Fibroblast of lung (primary cell): ENCODE measurements at regions not wholly inside any gene's neighbourhood (a gene's known extent, or its start where the extent isn't known, plus 50 kb on each side); places are given as distances from the start of the nearest gene placed in this dataset.
"Not testable (repeated sequence)": the region's sequence is repeated elsewhere in the genome, so short reads cannot be mapped to it uniquely, and the experiment has no call there.

Source experiments
- DNase-seq, 2 donors: peaks; one replicate each; pipeline versions ENCODE4 v3.0.0 to v3.0.0-alpha.2; 2010; ENCODE audit warnings: low read depth in 2 of 2
- H2AFZ ChIP-seq: 2 replicates; pipeline ENCODE4 v1.5.1; 2012; ENCODE audit warnings: low read length, control low read depth, inconsistent platforms
- H3K27ac ChIP-seq: 2 replicates; pipeline ENCODE4 v1.5.1; 2011; ENCODE audit warnings: low read length, control low read depth; ENCODE audit not compliant: insufficient read depth
- H3K27me3 ChIP-seq: 2 replicates; pipeline ENCODE4 v1.5.1; 2011; ENCODE audit warnings: mild to moderate bottlenecking, low read length; ENCODE audit not compliant: control insufficient read depth, insufficient read depth
- H3K36me3 ChIP-seq: 2 replicates; pipeline ENCODE4 v1.5.1; 2011; ENCODE audit warnings: low read length; ENCODE audit not compliant: control insufficient read depth, insufficient read depth
- H3K4me1 ChIP-seq: 2 replicates; pipeline ENCODE4 v1.5.1; 2011; ENCODE audit warnings: low read length; ENCODE audit not compliant: control insufficient read depth, insufficient read depth; ENCODE audit errors: extremely low read depth
- H3K4me2 ChIP-seq: 2 replicates; pipeline ENCODE4 v1.5.1; 2011; ENCODE audit warnings: low read length, control low read depth; ENCODE audit not compliant: insufficient read depth; ENCODE audit errors: extremely low read depth
- H3K4me3 ChIP-seq, 4 experiments: fragments of 200-600 bp in 1 of 4; sonication (generic) in 1 of 4; replicated peaks in 1 of 4; 2 replicates each; pipeline ENCODE4 v1.5.1; 2011 to 2016; ENCODE audit warnings: low read length in 4 of 4, low read depth in 3 of 4, mild to moderate bottlenecking in 3 of 4, control low read depth in 2 of 4, inconsistent platforms in 1 of 4, mixed read lengths in 1 of 4; ENCODE audit not compliant: insufficient read depth in 1 of 4; ENCODE audit errors: control extremely low read depth in 1 of 4
- H3K79me2 ChIP-seq: 2 replicates; pipeline ENCODE4 v1.5.1; 2012; ENCODE audit warnings: mild to moderate bottlenecking, low read length, inconsistent platforms; ENCODE audit not compliant: control insufficient read depth, insufficient read depth
- H3K9ac ChIP-seq: 2 replicates; pipeline ENCODE4 v1.5.1; 2011; ENCODE audit warnings: mild to moderate bottlenecking, low read length, control low read depth; ENCODE audit not compliant: insufficient read depth
- H3K9me3 ChIP-seq: 2 replicates; pipeline ENCODE4 v1.5.1; 2012; ENCODE audit warnings: low read depth, low read length; ENCODE audit not compliant: control insufficient read depth, insufficient read depth
- H4K20me1 ChIP-seq: 2 replicates; pipeline ENCODE4 v1.5.1; 2011; ENCODE audit warnings: low read length; ENCODE audit not compliant: control insufficient read depth, insufficient read depth; ENCODE audit errors: extremely low read depth
- CTCF ChIP-seq, 2 donors: IDR thresholded peaks in 1 of 2; conservative IDR thresholded peaks in 1 of 2; 1 replicate in 1 of 2; 2 replicates in 1 of 2; pipeline ENCODE4 v1.5.1; 2011 to 2012; ENCODE audit warnings: low read length in 2 of 2, control low read depth in 1 of 2, inconsistent platforms in 1 of 2, low read depth in 1 of 2, mild to moderate bottlenecking in 1 of 2
- EZH2 ChIP-seq: IDR thresholded peaks from 2 replicates; pipeline ENCODE4 v1.5.1; 2012; ENCODE audit warnings: low read length, control low read depth, mild to moderate bottlenecking; ENCODE audit errors: missing control alignments

GRCh38 chr1:14350197-14350596, 248.3 kb upstream of the KAZN start:
- Histone ChIP-seq H4K20me1 (no peaks in the 10 kb centered on the region), H3K79me2 (no peaks in the 10 kb centered on the region), H3K4me3 (no peak overlapping the region), H2AFZ (no peak overlapping the region), H3K9me3 (no peaks in the 10 kb centered on the region), H3K4me1 (no peaks in the 10 kb centered on the region), H3K9ac (no peak overlapping the region), H3K27ac (no peak overlapping the region), H3K27me3 (no peaks in the 10 kb centered on the region), H3K4me2 (no peak overlapping the region), H3K36me3 (no peaks in the 10 kb centered on the region)
- TF ChIP-seq EZH2 = no peak
- no peak for TF ChIP-seq CTCF (conservative IDR thresholded peaks at IDR 0.05 in 1 of 2, IDR thresholded peaks at IDR 0.05 in 1 of 2; ENCODE audit: low read depth in 1 of 2, low read length in 2 of 2)
- DNase-seq = no peak

GRCh38 chr1:14352897-14353296, 245.6 kb upstream of the KAZN start:
- H3K9me3 ChIP-seq = no peaks in the 10 kb centered on the region
- H3K4me1 ChIP-seq = no peaks in the 10 kb centered on the region
- H3K36me3 ChIP-seq = no peaks in the 10 kb centered on the region
- H3K27ac ChIP-seq = no peak overlapping the region
- no peak overlapping the region for H2AFZ ChIP-seq
- TF ChIP-seq EZH2 (no peak), CTCF (conservative IDR thresholded peaks at IDR 0.05 in 1 of 2, IDR thresholded peaks at IDR 0.05 in 1 of 2; ENCODE audit: low read depth in 1 of 2, low read length in 2 of 2) (no peak)
- DNase-seq = no peak
- no peak overlapping the region for H3K4me3 ChIP-seq
- H3K79me2 ChIP-seq = no peaks in the 10 kb centered on the region
- no peaks in the 10 kb centered on the region for H4K20me1 ChIP-seq
- H3K27me3 ChIP-seq = no peaks in the 10 kb centered on the region
- no peak overlapping the region for H3K4me2 ChIP-seq
- no peak overlapping the region for H3K9ac ChIP-seq

GRCh38 chr1:14361005-14361404, 237.5 kb upstream of the KAZN start:
- not testable (repeated sequence) for H3K27ac ChIP-seq, H4K20me1 ChIP-seq, H3K36me3 ChIP-seq, H2AFZ ChIP-seq, H3K4me3 ChIP-seq, H3K4me1 ChIP-seq, H3K27me3 ChIP-seq, H3K79me2 ChIP-seq, H3K9me3 ChIP-seq, H3K4me2 ChIP-seq, H3K9ac ChIP-seq
- peak in 1 of 2 donors; percentile 59 for DNase-seq
